ENCODE measurements at regions not wholly inside any gene's neighbourhood (a gene's known extent, or its start where the extent isn't known, plus 50 kb on each side); places are given as distances from the start of the nearest gene placed in this dataset.

DNA sequence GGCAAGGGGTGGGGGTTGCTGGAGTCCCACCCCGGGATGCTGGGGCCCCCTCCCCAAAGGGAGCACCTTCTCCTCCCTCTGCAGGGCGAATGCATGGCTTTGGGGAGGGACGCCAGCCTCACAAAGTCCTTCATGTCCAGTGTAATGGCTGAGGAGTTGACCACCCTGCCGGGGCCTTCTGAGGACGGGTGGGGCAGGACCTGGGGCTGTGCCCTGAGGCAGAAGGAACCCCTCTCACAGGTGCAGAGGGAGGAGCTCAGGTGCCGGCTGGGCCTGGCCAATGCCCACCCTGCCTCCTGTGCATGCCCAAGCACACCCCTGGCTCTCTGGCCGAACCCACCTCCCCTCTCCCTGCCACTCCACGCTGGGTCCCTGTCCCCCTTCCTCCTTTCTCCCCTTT is 64.3 kb upstream of the RNU6ATAC start:
- DNase-seq = no peak

DNA sequence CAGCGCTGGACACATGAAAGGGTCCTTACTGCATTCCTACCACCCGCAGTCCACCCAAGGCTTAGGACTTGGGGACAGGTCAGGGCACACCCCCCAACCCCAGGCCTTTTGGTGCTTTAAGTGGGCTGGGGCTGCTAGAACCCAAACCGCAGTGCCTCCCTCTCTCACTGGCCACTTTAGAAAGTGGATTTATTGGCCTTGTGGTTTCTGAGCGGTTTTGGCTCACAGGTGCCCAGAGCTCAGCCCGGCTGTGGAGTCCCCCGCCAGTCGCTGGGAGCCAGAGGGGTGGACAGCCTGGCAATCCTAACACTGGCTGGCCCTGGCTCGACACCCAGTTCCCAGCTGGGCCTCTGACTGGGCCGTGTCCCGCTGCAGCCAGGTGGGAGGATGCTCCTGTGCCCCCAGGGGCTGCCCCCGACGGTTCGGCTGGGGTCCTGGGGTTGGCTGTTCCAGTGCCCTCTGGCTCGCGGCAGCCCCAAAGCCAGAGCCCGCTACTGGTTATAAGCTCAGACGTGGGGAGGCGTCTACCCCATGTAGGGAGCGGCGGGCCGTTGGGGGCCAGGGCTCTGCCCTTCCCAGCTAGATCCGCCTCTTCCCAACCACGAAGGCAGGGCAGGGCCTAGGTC is 65.2 kb upstream of the RNU6ATAC start:
- DNase-seq = peak; percentile 84

DNA sequence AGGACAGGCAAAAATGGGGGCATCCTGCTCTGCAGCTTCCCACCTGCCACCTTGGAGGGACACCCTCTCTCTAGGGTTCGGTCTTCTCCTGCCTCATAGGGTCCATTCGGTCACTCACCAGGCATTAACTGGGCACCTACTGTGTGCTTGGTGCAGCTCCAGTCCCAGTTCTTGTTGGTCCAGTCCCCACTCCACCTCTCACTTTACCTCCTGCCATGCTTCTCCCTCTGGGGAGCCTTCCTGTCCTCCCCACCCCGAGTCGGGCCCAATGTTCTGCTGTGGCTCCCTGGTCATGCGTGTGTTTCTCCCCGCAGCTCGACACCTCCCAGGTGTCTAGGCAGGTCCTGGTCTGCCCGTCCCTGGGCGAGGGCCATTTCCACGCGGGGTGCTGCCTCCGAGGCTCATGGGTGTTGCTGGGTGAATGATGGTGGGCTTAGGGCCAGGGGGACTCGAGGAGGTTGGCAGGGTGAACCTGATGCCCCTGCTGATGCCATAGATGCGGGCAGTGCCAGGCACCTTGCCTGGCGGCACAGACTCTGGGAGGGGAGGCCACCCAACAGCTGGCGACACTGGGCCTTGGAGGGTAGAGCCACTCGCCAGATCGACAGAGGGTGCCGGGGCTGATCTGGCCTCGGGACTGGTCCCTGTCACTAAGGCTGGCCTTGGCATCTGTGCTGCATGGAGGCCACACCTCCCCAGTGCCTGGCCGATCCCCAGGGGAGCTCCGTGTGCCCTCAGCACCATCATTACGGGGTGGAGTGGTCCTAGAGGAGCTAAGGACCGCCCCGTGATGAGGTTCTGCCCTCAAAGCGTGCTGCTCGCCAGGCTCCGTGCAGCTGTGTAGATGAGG is 66.0 kb upstream of the RNU6ATAC start:
- DNase-seq = no peak

- DNase-seq = no peak
These were observed 66.6 kb upstream of the RNU6ATAC start for GRCh38 chr9:134230942-134231325.

DNA sequence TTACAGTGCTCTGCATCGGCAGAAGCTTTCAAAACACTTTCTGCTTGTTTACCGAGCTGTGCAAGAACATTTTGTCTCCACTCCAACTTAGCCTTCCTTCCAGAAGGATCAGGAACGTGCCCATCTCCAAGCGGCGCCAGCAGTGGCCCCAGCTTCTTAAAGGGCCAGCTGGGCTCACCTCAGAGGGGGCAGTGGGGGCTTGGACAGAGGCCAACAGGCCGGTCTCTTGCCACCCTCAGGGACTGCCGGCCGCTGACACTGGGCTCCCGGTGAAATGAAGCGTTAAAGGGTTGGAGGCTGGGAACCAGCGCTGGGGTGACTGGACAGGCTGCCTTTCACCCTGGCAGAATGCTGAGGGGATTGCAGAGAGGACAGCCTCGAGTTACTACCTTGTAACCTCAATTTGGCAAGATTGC is 67.0 kb upstream of the RNU6ATAC start:
- DNase-seq = no peak

DNA sequence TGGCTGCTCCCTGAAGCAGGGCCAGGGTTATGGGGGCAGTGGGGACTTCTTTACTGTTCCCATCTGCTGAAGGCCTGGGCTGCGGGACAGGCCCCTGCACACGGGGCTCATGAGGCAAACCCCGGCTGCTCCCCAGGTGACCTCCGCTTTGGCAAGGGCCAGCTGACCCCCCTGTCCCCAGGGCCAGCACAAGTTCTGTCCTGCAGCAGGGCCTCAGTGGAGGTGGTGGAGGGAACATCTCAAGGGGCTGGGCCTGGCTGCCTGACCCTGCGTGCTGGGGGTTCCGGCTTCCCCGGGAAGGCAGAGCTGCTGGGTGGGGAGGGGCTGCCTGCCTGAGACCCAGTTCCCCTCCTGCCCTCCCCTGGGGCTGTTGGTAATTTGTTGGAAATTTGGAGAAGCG is 67.4 kb upstream of the RNU6ATAC start:
- no peak for DNase-seq

DNA sequence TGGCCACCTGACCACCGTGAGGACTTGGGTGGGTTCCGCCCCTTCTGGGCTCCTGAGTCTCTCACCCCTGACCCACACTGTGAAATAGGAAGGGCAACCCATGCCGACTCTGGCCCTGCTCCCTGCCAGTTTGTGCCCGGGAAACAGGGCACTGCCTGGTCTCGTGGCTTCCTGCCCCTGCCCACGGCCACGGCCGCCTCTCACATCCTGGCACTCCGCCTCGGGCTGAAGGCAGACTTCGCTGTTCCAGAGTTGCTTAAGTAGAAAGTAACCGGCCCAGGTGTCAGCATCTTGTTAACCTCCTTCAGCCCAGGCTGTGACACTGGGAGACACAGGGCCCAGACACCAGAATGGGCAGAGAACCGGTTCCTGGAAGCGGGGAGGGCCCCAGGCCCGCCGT is 68.7 kb upstream of the RNU6ATAC start:
- peak; percentile 63 for DNase-seq

GRCh38 chr9:134234001-134234660 is 69.8 kb upstream of the RNU6ATAC start:
- DNase-seq = no peak

GRCh38 chr9:134234687-134235359 is 70.5 kb upstream of the RNU6ATAC start:
- no peak for DNase-seq

DNA sequence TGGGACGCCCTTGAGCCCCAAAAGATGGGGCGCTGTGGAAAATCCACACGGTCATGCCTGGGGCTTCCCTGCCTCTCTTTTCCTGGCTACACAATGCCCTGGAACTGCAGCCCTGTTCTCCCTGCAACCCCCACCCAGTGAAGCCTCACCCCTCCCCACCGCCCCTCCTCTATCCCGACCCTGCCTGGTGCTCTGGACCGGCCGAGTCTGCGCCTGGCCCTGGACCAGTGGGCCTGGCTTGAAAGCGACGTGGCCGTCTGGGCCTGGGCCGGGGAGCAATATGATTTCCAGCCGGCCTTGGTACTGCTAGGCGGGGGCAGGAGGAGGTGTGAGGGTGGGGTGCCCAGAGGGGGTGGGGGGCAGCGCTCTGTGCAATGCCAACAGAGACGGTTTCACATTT is 71.0 kb upstream of the RNU6ATAC start:
- no peak for DNase-seq

- DNase-seq = no peak
These were observed 71.6 kb upstream of the RNU6ATAC start for GRCh38 chr9:134236001-134236421.

- no peak for DNase-seq
These were observed 72.7 kb upstream of the RNU6ATAC start for GRCh38 chr9:134236935-134237629.

DNA sequence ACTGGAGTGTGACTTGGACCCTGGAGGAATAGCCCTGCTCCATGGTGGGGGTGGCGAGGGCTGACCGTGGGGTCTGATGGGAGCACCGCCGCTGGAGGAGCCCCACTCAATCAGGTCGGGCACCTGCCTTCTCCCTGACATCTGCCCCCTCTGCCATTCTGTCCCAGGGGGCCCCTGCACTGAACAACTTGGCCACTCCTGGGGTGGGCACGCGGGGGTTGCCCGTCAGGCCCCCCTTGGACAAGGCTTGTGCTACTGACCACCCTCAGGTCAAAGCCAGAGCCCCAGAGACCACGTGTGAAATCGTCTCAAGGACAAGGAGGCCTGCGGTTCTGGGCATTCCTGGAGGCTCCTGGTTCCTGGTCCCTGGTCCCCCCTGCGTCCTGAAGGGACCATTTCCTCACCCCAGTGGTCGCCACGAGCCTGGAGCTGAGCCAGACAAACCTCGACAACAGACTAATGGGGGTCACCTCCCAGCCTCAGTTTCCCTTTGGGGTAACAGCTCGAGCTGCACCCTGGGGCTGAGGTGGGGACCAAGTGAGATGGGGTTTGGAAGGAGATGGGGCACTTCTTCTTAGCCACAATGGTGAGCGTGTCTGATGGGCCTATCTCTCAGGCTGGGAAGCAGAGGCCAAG is 73.4 kb upstream of the RNU6ATAC start:
- DNase-seq = no peak

DNA sequence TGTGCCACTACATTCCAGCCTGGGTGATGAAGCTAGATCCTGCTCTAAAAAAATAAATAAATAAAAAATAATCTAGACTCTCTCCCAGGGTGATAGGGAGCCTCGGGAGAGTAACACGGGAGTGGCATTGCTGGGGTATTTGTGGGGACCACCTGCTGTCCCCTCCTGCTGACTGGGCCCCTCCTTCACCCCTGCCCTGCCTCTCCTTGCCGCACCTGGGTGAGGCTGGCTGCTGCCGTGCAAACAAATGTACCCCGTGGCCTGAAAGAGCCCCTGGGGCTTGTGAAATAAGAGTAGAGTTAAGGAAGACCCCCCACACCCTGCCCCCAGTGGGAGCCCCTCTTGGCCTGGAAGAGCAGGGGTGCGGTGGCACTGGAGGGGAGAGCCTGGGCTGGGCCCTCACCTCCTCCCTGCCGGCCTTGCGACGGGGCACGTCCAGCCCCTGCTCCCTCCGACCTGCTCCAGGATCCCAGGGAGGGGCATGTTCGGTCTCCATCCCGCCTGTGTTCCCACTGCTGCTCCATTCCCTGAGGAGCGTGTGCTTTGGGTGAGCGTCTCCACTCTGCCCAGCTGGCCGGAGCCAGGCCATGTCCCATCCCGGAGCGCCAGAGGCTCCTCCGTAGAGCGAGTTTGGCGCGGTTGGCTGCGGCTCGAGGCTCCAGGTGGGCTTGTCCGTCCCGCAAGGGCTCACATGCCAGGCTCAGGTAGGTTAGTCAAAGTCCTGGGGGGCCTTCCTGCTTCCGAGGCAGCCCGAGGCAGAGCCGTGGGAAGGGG is 75.0 kb upstream of the RNU6ATAC start:
- DNase-seq = no peak

DNA sequence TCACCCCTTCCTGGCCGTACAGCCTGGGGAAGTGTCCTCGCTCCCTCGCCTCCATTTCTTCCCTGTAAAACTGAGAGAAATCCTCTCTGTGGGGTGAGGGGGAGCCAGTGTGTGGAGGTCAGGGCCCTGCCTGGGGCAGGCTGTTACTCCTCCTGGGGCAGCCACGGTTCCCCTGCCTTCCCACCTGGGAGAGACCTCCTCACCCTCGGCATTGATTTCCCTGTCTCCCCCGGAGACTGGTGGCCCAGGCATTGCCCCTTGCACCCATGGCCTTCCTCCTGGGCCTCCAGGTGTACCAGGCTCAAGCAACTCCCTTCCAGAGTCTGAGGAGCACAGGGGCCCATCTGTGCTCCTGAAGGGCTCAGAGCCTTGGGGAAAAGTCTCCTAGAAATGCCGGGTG is 75.6 kb upstream of the RNU6ATAC start:
- DNase-seq = no peak

DNA sequence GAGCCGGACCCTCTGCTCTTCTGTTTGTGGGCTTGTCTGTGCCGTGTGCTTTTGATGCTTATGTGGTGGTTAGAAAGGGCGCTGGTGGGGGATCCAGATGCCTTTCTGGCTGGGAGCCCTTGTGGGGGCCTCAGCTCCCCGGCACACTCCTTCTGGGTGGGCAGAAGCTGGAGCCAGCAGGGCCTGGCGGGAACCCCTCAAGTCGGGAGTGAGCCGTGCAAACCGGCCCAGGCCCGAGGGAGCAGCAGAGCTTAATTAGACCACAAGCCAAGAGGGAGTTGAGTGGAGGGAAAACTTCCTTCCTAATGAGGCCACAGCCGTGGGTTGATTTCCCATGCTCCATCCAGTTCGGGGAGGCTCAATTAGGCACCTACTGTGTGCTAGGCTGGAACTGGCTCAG is 76.0 kb upstream of the RNU6ATAC start:
- DNase-seq = no peak

DNA sequence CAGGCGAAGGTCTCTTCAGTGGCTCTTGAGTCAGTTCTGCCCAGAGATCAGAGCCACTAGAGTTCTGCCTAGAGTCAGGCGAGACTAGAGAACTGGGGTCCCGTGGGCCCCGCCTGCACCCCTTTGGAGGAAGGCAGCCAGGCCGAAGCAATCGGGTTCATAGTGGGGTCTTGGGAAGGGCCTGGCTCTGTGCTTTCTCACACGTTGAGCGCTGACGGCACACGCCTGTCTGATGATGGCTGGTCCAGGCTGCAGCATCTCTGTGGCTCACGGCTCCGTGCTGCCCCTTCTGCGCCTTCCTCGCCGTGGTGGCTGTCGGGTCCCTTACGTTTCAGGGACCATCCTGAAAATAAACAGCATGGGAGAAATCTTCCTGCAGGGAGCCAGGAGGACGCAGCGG is 78.3 kb upstream of the RNU6ATAC start:
- no peak for DNase-seq

DNA sequence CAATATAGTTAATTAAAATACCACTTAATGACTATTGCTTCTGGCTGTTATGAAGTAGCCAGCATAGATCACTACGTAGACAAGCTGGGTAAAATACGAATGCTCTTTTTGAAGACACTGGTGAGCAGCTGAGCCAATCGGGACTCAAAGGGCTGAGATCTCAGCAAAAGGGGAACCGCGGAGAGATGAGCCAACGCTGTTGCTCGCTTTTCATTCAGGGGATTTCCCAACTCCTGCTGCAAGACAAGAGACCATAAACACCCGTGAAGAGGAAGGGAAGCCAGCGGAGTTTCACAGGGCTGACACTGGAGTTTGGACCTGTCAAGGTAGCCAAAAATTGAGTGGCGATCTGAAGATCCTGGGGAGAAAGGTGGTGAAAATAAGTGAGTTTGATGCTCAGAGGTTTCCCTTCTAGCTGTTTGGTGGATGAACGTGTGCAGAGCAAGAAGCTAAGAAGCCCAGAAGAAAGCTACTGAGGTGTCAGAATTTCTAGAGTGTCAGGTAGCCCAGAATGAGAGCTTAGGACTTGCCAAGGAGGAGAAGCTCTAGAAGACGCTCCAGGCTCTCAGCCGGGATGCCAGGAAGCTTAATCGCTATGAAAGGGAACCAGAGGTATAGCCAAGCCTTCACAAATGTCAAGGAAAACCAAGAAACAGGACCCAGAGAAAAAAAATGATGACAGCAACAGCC is 79.6 kb upstream of the RNU6ATAC start:
- DNase-seq = peak; percentile 88

DNA sequence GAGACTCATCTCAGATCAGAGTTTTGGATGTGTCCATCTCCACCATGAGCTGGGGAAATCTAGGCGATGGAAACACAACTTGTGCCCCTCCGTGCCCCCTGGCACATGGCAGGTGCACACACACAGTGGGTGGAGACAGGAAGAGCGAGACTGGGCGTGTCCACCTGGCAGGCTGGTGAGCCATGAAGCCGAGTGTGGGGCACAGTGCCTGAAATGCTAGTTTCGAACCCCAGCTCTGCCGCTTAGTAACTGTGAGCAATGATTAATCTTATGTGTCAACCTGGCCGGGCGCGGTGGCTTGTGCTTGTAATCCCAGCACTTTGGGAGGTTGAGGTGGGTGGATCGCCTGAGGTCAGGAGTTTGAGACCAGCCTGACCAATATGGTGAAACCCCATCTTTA is 80.8 kb upstream of the RNU6ATAC start:
- no peak for DNase-seq

DNA sequence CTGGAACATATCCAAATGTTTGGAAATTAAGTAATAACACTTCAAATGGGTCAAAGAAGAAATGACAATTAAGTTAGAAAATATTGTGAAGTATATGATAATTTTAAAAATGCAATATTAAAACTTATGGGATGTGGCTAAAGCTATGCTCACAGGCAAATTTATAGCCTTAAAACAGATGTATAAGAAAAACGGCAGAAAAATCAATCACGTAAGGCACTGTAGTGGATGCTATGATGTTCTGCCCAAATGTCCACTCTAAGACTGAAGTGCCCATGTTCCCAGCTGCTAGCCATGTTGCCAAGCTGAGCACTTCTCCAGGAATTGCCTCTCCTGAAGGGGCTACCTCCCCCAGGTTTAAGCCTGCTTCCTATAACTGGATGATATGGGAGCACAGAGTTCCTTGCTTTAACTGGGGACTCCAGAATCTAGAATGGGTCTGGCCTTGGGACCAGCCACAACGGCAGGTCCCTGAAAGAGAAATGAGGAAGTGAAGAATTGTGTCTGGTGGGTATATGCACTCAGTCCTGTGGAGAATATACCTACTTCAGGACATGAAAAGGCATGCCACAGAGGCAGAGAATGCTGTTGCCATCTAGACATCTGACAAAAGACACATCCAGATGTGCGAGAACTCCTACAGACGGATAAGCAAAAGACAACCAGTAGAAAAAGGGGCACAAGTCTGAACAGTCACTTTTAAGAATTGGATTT is 78.2 kb upstream of the RXRA start:
- DNase-seq = peak; percentile 54
